ENCODE measurements at regions not wholly inside any gene's neighbourhood (a gene's known extent, or its start where the extent isn't known, plus 50 kb on each side); places are given as distances from the start of the nearest gene placed in this dataset.

DNA sequence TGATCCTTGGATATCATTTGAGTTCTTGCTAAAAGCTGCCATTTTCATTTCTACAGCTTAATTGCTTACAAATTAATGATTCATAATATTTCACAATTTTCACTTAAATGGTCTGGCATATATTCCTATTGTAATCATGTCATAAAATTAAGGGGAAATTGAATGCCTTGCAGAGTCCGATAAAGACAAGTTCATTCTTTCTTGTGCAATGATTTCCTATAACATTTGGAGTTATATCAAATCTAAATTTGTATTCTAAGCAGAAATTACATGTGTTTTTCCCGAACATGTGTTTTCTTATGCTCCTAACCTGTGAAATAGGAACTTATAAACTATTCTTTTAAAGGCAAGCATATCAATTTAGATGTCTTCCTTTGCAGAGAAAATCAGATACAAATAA is 118.3 kb upstream of the CYYR1 start:
- H3K4me3 ChIP-seq (ENCODE audit: low read length, poor library complexity, severe bottlenecking) = no peak overlapping the region

DNA sequence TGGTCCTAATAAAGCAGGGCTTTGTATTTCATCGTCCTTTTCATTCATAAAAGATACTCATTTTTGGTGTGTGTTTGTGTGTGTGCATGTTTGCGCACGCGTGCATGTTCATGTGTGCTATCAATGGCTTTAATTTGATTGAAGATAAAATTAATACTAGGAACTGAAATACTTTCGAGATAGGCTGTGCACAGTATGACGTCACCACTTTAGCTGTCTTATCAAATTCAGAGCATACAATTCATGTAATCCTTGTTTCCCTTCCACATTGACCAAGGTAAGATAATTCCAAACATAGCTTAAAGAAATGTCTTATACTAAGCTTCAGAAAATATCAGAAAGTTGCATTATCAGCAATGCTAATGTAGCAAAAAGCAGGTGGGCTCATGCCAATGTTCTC is 113.6 kb upstream of the CYYR1 start:
- Histone ChIP-seq H4K20me1 (ENCODE audit: insufficient read depth, low read length, poor library complexity, severe bottlenecking) (no peaks in the 10 kb centered on the region), H3K9ac (ENCODE audit: low read depth, low read length, poor library complexity, severe bottlenecking) (no peak overlapping the region), H2AFZ (ENCODE audit: low read length) (no peak overlapping the region), H3K4me1 (ENCODE audit: insufficient read depth, low read length, poor library complexity, severe bottlenecking) (no peaks in the 10 kb centered on the region), H3K4me2 (ENCODE audit: low read depth, low read length, poor library complexity, severe bottlenecking) (no peak overlapping the region), H3K9me2 (replicated peaks; ENCODE audit: low read depth, low read length) (no peaks in the 10 kb centered on the region), H3K9me3 (ENCODE audit: insufficient read depth, low read depth, low read length) (peaks cover 8% of the 10 kb centered on the region; the same call in 1 of the 2 replicates), H3K36me3 (ENCODE audit: insufficient read depth, low read length) (no peaks in the 10 kb centered on the region), H3K4me3 (ENCODE audit: low read length, poor library complexity, severe bottlenecking) (no peak overlapping the region), H3F3A (ENCODE audit: low read depth) (no peaks in the 10 kb centered on the region), H3K79me2 (ENCODE audit: insufficient read depth, low read length) (no peaks in the 10 kb centered on the region), H3K27me3 (ENCODE audit: insufficient read depth, low read length, poor library complexity, severe bottlenecking) (no peaks in the 10 kb centered on the region)
- TF ChIP-seq EZH2phosphoT487 (IDR thresholded peaks at IDR 0.05; ENCODE audit: borderline replicate concordance) = no peak
- TF ChIP-seq, protein P1, sequence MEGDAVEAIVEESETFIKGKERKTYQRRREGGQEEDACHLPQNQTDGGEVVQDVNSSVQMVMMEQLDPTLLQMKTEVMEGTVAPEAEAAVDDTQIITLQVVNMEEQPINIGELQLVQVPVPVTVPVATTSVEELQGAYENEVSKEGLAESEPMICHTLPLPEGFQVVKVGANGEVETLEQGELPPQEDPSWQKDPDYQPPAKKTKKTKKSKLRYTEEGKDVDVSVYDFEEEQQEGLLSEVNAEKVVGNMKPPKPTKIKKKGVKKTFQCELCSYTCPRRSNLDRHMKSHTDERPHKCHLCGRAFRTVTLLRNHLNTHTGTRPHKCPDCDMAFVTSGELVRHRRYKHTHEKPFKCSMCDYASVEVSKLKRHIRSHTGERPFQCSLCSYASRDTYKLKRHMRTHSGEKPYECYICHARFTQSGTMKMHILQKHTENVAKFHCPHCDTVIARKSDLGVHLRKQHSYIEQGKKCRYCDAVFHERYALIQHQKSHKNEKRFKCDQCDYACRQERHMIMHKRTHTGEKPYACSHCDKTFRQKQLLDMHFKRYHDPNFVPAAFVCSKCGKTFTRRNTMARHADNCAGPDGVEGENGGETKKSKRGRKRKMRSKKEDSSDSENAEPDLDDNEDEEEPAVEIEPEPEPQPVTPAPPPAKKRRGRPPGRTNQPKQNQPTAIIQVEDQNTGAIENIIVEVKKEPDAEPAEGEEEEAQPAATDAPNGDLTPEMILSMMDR (conservative IDR thresholded peaks at IDR 0.05; ENCODE audit: low read length) = no peak

More for the DNA sequence above, 118.3 kb upstream of the CYYR1 start:
- Histone ChIP-seq H3K36me3 (ENCODE audit: insufficient read depth, low read length) (no peaks in the 10 kb centered on the region), H2AFZ (ENCODE audit: low read length) (no peak overlapping the region), H3K4me2 (ENCODE audit: low read depth, low read length, poor library complexity, severe bottlenecking) (no peak overlapping the region), H3K27me3 (ENCODE audit: insufficient read depth, low read length, poor library complexity, severe bottlenecking) (no peaks in the 10 kb centered on the region), H3K9me3 (ENCODE audit: insufficient read depth, low read depth, low read length) (peaks cover 8% of the 10 kb centered on the region; the same call in 1 of the 2 replicates), H3K79me2 (ENCODE audit: insufficient read depth, low read length) (no peaks in the 10 kb centered on the region), H3K9me2 (replicated peaks; ENCODE audit: low read depth, low read length) (no peaks in the 10 kb centered on the region), H3K4me1 (ENCODE audit: insufficient read depth, low read length, poor library complexity, severe bottlenecking) (no peaks in the 10 kb centered on the region), H3K9ac (ENCODE audit: low read depth, low read length, poor library complexity, severe bottlenecking) (no peak overlapping the region), H3F3A (ENCODE audit: low read depth) (no peaks in the 10 kb centered on the region), H4K20me1 (ENCODE audit: insufficient read depth, low read length, poor library complexity, severe bottlenecking) (no peaks in the 10 kb centered on the region)
- no peak for TF ChIP-seq EZH2phosphoT487 (IDR thresholded peaks at IDR 0.05; ENCODE audit: borderline replicate concordance)
- TF ChIP-seq, protein P1 (conservative IDR thresholded peaks at IDR 0.05; ENCODE audit: low read length) = no peak

DNA sequence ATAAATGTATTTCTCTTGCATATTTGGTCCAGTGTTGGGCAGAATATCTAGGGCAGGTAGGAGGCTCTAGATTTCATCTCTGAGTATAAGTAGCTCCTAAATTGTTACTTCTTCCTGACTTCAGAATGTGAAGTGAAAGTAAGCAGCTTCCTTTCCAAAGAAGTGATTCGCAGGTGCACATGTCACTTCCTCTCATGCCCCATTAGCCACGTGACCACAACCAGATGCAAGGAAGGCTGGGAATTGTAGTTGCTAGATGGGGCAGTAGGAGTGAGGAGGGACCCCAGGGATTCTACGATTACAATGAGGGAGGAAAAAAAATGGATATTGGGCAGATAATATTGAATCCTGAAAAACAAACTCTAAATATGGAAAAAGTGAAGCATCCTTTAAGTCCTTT is 113.2 kb upstream of the CYYR1 start:
- Histone ChIP-seq H3K4me2 (ENCODE audit: low read depth, low read length, poor library complexity, severe bottlenecking) (no peak overlapping the region), H3K79me2 (ENCODE audit: insufficient read depth, low read length) (no peaks in the 10 kb centered on the region), H3F3A (ENCODE audit: low read depth) (no peaks in the 10 kb centered on the region), H2AFZ (ENCODE audit: low read length) (no peak overlapping the region), H3K9me3 (ENCODE audit: insufficient read depth, low read depth, low read length) (peaks cover 8% of the 10 kb centered on the region; the same call in 1 of the 2 replicates), H3K9me2 (replicated peaks; ENCODE audit: low read depth, low read length) (no peaks in the 10 kb centered on the region), H3K36me3 (ENCODE audit: insufficient read depth, low read length) (no peaks in the 10 kb centered on the region), H3K9ac (ENCODE audit: low read depth, low read length, poor library complexity, severe bottlenecking) (no peak overlapping the region), H4K20me1 (ENCODE audit: insufficient read depth, low read length, poor library complexity, severe bottlenecking) (no peaks in the 10 kb centered on the region), H3K27me3 (ENCODE audit: insufficient read depth, low read length, poor library complexity, severe bottlenecking) (no peaks in the 10 kb centered on the region), H3K4me3 (ENCODE audit: low read length, poor library complexity, severe bottlenecking) (no peak overlapping the region), H3K4me1 (ENCODE audit: insufficient read depth, low read length, poor library complexity, severe bottlenecking) (no peaks in the 10 kb centered on the region)
- TF ChIP-seq, protein P1 (conservative IDR thresholded peaks at IDR 0.05; ENCODE audit: low read length) = no peak
- TF ChIP-seq EZH2phosphoT487 (IDR thresholded peaks at IDR 0.05; ENCODE audit: borderline replicate concordance) = no peak

Data from Loucy (cell line).